Stimulated activated CD8-positive, alpha-beta memory T cell treated with anti-CD3 and anti-CD28 coated beads, Interleukin-7, amount 100 ng/mL, for 48 hours (primary cell): ENCODE measurements at regions not wholly inside any gene's neighbourhood (a gene's known extent, or its start where the extent isn't known, plus 50 kb on each side); places are given as distances from the start of the nearest gene placed in this dataset.

Experiments used
- DNase-seq, 2 donors: peaks; one replicate each; pipeline ENCODE4 v3.0.0-alpha.2; 2020; ENCODE audit warnings: low read depth in 1 of 2; ENCODE audit errors: extremely low read depth in 1 of 2

DNA sequence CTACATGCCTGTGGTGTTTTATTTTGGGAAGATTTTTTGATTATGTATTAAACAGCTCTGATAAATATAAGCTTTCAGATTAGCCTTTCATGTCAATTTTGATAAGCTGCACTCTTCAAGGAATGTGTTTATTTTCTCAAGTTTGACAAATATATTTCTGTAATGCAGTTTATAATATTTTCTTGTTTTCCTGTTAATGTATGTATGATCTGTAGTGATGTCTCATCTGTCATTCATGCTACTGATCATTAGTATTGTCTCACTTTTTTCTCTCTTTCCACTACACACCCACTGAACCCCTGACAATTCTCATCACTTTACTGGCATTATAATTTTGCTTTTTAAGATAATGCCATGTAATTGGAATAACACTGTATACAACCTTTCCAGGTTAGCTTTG is 100.9 kb downstream of the TMEM18 start:
- DNase-seq, result no peak

DNA sequence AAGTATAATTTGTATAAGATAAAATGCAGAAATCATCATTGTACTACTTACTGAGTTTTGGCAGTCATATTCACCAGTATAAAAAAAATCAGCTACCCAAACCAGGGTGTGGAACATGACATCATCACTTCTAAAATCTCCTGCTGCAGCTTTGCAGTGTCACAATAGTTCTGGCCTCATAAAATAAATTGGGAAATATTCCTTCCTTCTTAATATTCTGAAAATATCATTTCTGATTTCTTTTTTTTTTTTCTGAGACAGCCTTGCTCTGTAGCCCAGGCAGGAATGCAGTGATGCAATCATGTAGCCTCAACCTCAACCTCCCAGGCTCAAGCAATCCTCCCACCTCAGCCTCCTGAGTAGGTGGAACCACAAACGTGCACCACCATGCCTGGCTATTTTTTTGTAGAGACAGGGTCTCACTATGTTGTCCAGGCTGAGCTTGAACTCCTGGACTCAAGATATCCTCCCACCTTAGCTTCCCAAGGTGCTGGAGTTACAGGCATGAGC is 101.4 kb downstream of the TMEM18 start:
- DNase-seq, result no peak

- no peak for DNase-seq
Observed at GRCh38 chr2:575030-575726, 102.0 kb downstream of the TMEM18 start.

DNA sequence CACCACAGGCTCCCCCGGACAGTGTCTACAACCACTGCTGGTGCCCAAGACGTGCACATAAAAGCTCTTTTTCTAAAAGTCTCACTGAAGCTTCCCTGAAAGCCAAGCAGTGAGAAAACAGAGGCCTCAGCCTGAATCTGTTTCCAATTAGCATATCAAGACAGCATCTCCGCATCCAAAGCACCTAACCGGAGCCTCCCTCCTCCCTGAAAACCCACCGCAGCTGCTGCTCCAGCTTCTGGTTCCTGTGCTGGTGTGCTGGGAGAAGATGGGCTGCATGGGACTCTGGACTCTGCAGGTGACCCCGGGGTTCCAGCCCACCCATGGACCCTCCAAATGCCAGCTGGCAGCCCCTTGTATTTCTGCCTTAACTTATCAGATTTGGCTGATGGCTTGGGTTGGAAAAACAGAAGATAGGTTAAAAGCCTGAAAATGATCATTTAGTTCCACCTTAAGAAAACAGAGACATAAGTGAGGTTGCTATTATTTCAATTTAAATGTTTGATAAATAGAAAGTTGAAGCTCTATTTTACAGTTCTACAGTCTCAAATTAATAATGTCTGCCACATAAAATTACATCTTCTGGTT is 103.3 kb downstream of the TMEM18 start:
- DNase-seq, result no peak

GRCh38 chr2:573025-573424 is 104.2 kb downstream of the TMEM18 start:
- no peak for DNase-seq

DNA sequence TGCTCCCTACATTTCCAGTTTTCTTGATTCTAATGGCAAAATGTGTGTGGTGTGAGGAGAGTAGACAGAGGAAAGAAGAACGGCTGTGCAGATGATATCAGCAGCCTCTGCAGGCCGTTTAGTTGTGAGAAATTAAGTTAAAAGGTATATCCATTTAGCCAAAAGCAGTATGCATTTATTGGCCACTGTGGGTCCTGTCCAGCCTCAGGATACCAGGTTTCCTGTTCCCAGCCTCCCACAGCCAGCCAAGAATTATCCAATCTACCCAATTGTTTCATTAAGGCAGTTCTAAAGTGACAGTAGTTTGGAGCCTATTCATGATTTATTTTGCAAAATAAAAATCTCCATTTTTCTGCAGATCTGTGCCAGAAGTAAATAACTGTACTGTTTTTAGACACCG is 107.5 kb downstream of the TMEM18 start:
- DNase-seq, result no peak

DNA sequence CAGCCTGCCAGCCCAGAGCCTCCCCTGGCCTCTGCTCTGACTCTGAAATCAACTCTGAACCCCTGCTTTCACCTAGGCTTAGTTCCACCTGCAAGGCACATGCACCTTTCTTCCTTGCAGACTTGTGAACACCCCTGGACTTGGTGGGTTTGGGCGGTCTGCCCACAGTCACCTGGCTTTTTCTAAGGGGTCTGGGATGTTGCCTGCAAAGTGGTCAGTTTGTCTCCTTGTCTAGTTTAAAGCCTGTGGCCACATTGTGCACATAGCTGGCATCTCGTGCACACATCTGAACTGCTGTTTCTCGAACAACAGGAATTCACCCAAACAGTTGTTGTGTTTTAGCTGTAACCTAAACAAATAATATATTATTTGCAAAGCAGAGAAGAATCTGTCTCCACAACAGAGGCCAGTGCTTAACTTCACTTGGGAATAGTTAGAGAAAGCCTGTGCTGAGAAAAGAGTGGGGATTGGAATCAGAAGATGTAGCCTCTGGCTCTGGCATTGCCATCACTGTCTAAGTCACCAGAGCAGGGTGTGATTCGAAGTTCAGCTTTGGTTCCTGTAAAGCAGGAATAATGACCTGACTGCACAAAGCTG is 108.5 kb downstream of the TMEM18 start:
- DNase-seq, result no peak

- no peak for DNase-seq
Observed at GRCh38 chr2:567865-568638, 109.2 kb downstream of the TMEM18 start.

GRCh38 chr2:567496-567864 is 109.7 kb downstream of the TMEM18 start:
- no peak for DNase-seq

DNA sequence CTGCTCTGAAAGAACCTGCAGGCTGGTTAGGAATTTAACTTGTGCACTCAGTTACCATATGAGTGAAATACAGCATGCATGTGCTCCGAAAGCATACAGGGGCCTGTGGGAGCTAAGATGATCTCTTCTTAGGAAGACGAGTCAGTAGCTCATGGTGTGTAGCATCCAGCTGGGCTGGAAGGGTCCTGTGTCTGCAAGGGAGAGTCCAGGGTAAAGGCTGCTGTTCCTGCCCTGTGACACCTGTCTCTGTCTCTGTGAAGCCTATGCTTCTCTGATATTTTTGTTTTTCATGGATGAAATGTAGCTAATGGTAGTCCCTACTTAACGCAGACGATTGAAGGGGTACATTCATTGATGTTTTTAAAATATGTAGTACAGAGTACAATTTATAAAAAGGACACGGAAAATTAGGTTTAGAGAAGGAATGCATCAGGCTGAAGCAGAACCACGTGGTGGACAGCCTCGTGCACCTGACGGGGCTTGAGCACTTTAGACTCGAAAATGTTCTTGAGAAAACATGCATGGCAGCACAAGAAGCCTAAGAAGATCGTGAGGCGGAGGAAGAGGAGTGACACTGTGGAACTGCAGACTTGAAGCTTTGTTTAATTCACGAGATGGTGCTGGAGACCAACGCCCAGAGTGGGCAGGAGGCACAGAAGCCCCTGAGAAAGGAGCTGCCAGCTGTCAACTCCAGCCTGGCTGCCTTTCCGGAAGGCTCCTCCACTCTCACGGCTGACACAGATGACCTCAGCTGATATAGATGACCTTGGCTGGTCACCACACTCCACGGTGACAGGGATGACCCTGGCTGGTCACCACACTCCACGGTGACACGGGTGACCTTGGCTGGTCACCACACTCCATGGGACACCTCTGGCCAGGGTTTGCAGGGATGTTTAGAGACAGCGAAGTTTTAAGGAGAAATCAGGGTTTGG is 110.6 kb downstream of the TMEM18 start:
- no peak for DNase-seq

- DNase-seq, result no peak
Observed at GRCh38 chr2:564471-565181, 112.6 kb downstream of the TMEM18 start.

- DNase-seq, result no peak
Observed at GRCh38 chr2:563512-563911, 113.7 kb downstream of the TMEM18 start.

DNA sequence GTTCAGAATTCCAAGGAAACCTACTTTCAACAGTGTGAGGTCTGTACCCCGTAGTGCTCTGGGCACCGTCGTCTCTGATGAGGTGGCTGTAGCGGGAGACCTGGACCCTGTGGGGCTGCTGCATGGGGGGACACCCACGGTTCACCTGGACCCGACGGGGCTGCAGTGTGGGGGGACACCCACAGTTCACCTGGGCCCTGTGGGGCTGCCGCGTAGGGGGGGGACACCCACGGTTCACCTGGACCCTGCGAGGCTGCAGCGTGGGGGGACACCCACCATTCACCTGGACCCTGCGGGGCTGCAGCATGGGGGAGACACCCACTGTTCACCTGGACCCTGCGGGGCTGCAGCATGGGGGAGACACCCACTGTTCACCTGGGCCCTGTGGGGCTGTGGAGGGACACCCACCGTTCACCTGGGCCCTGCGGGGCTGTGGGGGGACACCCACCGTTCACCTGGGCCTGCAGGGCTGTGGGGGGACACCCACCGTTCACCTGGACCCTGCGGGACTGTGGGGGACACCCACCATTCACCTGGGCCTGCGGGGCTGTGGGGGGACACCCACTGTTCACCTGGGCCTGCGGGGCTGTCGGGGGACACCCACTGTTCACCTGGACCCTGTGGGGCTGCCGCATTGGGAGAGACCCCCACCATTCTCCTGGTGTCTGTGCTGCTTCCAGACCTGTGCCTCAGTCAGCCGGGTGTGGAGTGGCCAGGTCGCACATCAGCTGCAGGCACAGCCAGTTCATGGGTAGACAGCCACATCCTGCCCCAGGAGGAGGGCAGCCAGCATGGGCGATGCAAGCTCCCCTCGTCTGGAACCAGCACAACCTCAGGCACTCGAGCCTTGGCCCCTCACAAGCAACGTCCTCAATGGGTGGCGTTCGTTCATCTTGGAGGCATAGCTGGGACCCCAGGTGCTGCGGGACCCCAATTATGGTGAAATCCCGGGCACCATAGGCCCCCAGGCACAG is 114.5 kb downstream of the TMEM18 start:
- no peak for DNase-seq

DNA sequence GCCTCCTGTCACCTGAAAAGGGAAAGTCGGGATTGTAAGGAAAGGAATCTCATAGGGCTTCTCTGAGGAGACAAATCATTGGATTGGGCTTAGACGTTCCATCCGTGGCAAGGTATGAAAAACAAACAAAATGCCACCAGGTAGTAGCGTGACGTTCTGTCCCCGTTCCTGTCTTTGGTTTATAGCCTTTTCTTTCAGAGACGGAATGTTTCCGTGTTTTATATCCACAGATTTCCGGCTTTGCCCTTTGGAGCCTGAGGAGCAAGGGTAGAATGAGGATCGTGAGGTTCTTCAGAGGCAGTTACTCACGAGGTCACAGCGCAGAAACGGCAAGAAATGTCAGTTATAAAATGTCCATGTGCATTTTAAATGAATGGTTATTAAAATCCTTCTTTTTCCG is 118.3 kb downstream of the TMEM18 start:
- DNase-seq, result no peak

GRCh38 chr2:558302-558642 is 118.9 kb downstream of the TMEM18 start:
- no peak for DNase-seq

DNA sequence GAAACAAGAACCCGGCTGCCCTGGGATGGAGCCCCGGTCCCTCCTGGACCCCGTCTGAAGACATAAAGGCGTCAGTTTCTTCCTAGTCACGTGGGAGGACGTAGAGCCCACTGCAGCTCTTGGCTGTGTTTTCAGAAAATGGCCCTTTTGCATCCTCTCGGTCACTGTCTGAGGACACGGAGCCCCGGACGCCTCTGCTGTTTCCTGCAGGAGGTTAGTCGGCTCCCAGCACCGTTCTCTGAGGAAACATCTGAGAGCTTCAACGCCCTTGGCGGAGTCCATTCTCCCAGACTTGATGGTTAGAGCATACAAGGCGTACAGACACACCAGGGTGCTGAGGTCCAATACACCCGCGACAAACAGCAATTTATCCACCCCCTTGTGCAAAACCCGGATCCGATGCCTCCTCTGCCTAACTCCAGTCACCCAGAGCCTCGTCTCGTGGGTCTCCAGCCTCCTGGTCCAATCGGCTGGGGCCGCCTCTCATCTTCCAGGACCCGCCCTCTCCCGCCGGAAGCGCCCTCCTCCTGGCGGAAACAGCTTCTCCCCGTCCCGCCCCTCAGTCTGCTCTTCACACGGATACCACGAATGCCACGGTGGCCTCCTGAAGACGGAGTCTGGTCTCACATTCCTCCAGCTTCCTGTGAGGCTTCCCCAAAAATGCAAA is 119.4 kb downstream of the TMEM18 start:
- no peak for DNase-seq

GRCh38 chr2:556485-556884 is 120.7 kb downstream of the TMEM18 start:
- DNase-seq, result no peak

GRCh38 chr2:555164-555922 is 121.9 kb downstream of the TMEM18 start:
- DNase-seq, result no peak
